RKO (cell line): ENCODE measurements at regions not wholly inside any gene's neighbourhood (a gene's known extent, or its start where the extent isn't known, plus 50 kb on each side); places are given as distances from the start of the nearest gene placed in this dataset.
"Not testable (repeated sequence)": the region's sequence is repeated elsewhere in the genome, so short reads cannot be mapped to it uniquely, and the experiment has no call there.

ENCODE experiments used
- DNase-seq: peaks from one replicate; pipeline ENCODE4 v3.0.0-alpha.2; 2016; ENCODE audit warnings: low spot score

GRCh38 chr4:149039786-149040185, 597.6 kb upstream of the NR3C2 start:
- not testable (repeated sequence) for DNase-seq

GRCh38 chr4:149031399-149031798, 589.2 kb upstream of the NR3C2 start:
- DNase-seq, result peak; percentile 63

GRCh38 chr4:149029056-149029651, 586.9 kb upstream of the NR3C2 start:
- DNase-seq, result no peak

GRCh38 chr4:149026696-149027095, 584.5 kb upstream of the NR3C2 start:
- DNase-seq, result no peak

- no peak for DNase-seq
These were observed 575.0 kb upstream of the NR3C2 start for GRCh38 chr4:149017002-149017734.

- no peak for DNase-seq
These were observed 567.0 kb upstream of the NR3C2 start for GRCh38 chr4:149009223-149009622.

GRCh38 chr4:149008415-149009025, 566.3 kb upstream of the NR3C2 start:
- DNase-seq, result no peak

GRCh38 chr4:149005191-149005590, 563.0 kb upstream of the NR3C2 start:
- DNase-seq, result no peak

GRCh38 chr4:148999924-149000323, 557.7 kb upstream of the NR3C2 start:
- no peak for DNase-seq

- DNase-seq, result peak; percentile 18
These were observed 556.5 kb upstream of the NR3C2 start for GRCh38 chr4:148998719-148999118.

- DNase-seq, result no peak
These were observed 544.7 kb upstream of the NR3C2 start for GRCh38 chr4:148986951-148987350.

- no peak for DNase-seq
These were observed 542.7 kb upstream of the NR3C2 start for GRCh38 chr4:148984951-148985350.

GRCh38 chr4:148982200-148982599, 540.0 kb upstream of the NR3C2 start:
- no peak for DNase-seq

GRCh38 chr4:148980782-148981480, 538.7 kb upstream of the NR3C2 start:
- no peak for DNase-seq

- DNase-seq, result no peak
These were observed 536.1 kb upstream of the NR3C2 start for GRCh38 chr4:148978301-148978700.

- DNase-seq, result no peak
These were observed 533.2 kb upstream of the NR3C2 start for GRCh38 chr4:148975464-148975863.

- DNase-seq, result no peak
These were observed 522.9 kb upstream of the NR3C2 start for GRCh38 chr4:148965080-148965479.

- DNase-seq, result no peak
These were observed 522.2 kb upstream of the NR3C2 start for GRCh38 chr4:148964456-148964855.

- DNase-seq, result no peak
These were observed 520.5 kb upstream of the NR3C2 start for GRCh38 chr4:148962539-148963290.

- DNase-seq, result no peak
These were observed 519.3 kb upstream of the NR3C2 start for GRCh38 chr4:148961526-148961925.

- DNase-seq, result no peak
These were observed 516.1 kb upstream of the NR3C2 start for GRCh38 chr4:148958317-148958716.
